ENCODE measurements at regions not wholly inside any gene's neighbourhood (a gene's known extent, or its start where the extent isn't known, plus 50 kb on each side); places are given as distances from the start of the nearest gene placed in this dataset.
A peak's percentile ranks its signal among the peaks of the same experiment; 100 is the strongest.

- no peak for DNase-seq
Measured at GRCh38 chr13:33683376-33683775, 134.6 kb upstream of the RFC3 start.

GRCh38 chr13:33684874-33685273 is 133.1 kb upstream of the RFC3 start:
- Histone ChIP-seq H3K36me3 (replicated peaks; ENCODE audit: control insufficient read depth, insufficient read depth, low read length) (no peaks in the 10 kb centered on the region), H3K27me3 (ENCODE audit: control insufficient read depth, insufficient read depth, low read length) (no peaks in the 10 kb centered on the region), H3K4me3 (ENCODE audit: insufficient read depth, low read depth, low read length) (no peak overlapping the region)
- DNase-seq = no peak

More at GRCh38 chr13:33683376-33683775, 134.6 kb upstream of the RFC3 start:
- H3K36me3 ChIP-seq (replicated peaks; ENCODE audit: control insufficient read depth, insufficient read depth, low read length) = no peaks in the 10 kb centered on the region
- H3K27me3 ChIP-seq (ENCODE audit: control insufficient read depth, insufficient read depth, low read length) = no peaks in the 10 kb centered on the region
- H3K4me3 ChIP-seq (ENCODE audit: insufficient read depth, low read depth, low read length) = no peak overlapping the region

GRCh38 chr13:33686772-33687480 is 131.0 kb upstream of the RFC3 start:
- no peak overlapping the region for H3K4me3 ChIP-seq (ENCODE audit: insufficient read depth, low read depth, low read length)

GRCh38 chr13:33690354-33690753 is 127.6 kb upstream of the RFC3 start:
- no peak for DNase-seq
- Histone ChIP-seq H3K27me3 (ENCODE audit: control insufficient read depth, insufficient read depth, low read length) (no peaks in the 10 kb centered on the region), H3K36me3 (replicated peaks; ENCODE audit: control insufficient read depth, insufficient read depth, low read length) (no peaks in the 10 kb centered on the region), H3K4me3 (ENCODE audit: insufficient read depth, low read depth, low read length) (no peak overlapping the region)

More at GRCh38 chr13:33686772-33687480, 131.0 kb upstream of the RFC3 start:
- no peak for DNase-seq
- Histone ChIP-seq H3K36me3 (replicated peaks; ENCODE audit: control insufficient read depth, insufficient read depth, low read length) (no peaks in the 10 kb centered on the region), H3K27me3 (ENCODE audit: control insufficient read depth, insufficient read depth, low read length) (no peaks in the 10 kb centered on the region)

GRCh38 chr13:33691980-33692379 is 126.0 kb upstream of the RFC3 start:
- Histone ChIP-seq H3K36me3 (replicated peaks; ENCODE audit: control insufficient read depth, insufficient read depth, low read length) (no peaks in the 10 kb centered on the region), H3K4me3 (ENCODE audit: insufficient read depth, low read depth, low read length) (no peak overlapping the region), H3K27me3 (ENCODE audit: control insufficient read depth, insufficient read depth, low read length) (no peaks in the 10 kb centered on the region)
- DNase-seq = no peak

- Histone ChIP-seq H3K27me3 (ENCODE audit: control insufficient read depth, insufficient read depth, low read length) (no peaks in the 10 kb centered on the region), H3K36me3 (replicated peaks; ENCODE audit: control insufficient read depth, insufficient read depth, low read length) (no peaks in the 10 kb centered on the region)
- no peak for DNase-seq
Measured at GRCh38 chr13:33692531-33692930, 125.4 kb upstream of the RFC3 start.

GRCh38 chr13:33694546-33694945 is 123.4 kb upstream of the RFC3 start:
- Histone ChIP-seq H3K36me3 (replicated peaks; ENCODE audit: control insufficient read depth, insufficient read depth, low read length) (no peaks in the 10 kb centered on the region), H3K27me3 (ENCODE audit: control insufficient read depth, insufficient read depth, low read length) (no peaks in the 10 kb centered on the region), H3K4me3 (ENCODE audit: insufficient read depth, low read depth, low read length) (no peak overlapping the region)
- no peak for DNase-seq

More at GRCh38 chr13:33692531-33692930, 125.4 kb upstream of the RFC3 start:
- no peak overlapping the region for H3K4me3 ChIP-seq (ENCODE audit: insufficient read depth, low read depth, low read length)

- no peak for DNase-seq
- no peak overlapping the region for H3K4me3 ChIP-seq (ENCODE audit: insufficient read depth, low read depth, low read length)
- H3K36me3 ChIP-seq (replicated peaks; ENCODE audit: control insufficient read depth, insufficient read depth, low read length) = no peaks in the 10 kb centered on the region
- no peaks in the 10 kb centered on the region for H3K27me3 ChIP-seq (ENCODE audit: control insufficient read depth, insufficient read depth, low read length)
Measured at GRCh38 chr13:33696530-33696929, 121.4 kb upstream of the RFC3 start.

GRCh38 chr13:33697926-33698325 is 120.0 kb upstream of the RFC3 start:
- H3K36me3 ChIP-seq (replicated peaks; ENCODE audit: control insufficient read depth, insufficient read depth, low read length) = no peaks in the 10 kb centered on the region
- H3K4me3 ChIP-seq (ENCODE audit: insufficient read depth, low read depth, low read length) = no peak overlapping the region
- DNase-seq = no peak
- no peaks in the 10 kb centered on the region for H3K27me3 ChIP-seq (ENCODE audit: control insufficient read depth, insufficient read depth, low read length)

- Histone ChIP-seq H3K36me3 (replicated peaks; ENCODE audit: control insufficient read depth, insufficient read depth, low read length) (no peaks in the 10 kb centered on the region), H3K27me3 (ENCODE audit: control insufficient read depth, insufficient read depth, low read length) (no peaks in the 10 kb centered on the region), H3K4me3 (ENCODE audit: insufficient read depth, low read depth, low read length) (no peak overlapping the region)
- no peak for DNase-seq
Measured at GRCh38 chr13:33707449-33707848, 110.5 kb upstream of the RFC3 start.

GRCh38 chr13:33710924-33711323 is 107.0 kb upstream of the RFC3 start:
- DNase-seq = peak; percentile 12
- Histone ChIP-seq H3K36me3 (replicated peaks; ENCODE audit: control insufficient read depth, insufficient read depth, low read length) (no peaks in the 10 kb centered on the region), H3K27me3 (ENCODE audit: control insufficient read depth, insufficient read depth, low read length) (no peaks in the 10 kb centered on the region), H3K4me3 (ENCODE audit: insufficient read depth, low read depth, low read length) (no peak overlapping the region)

- Histone ChIP-seq H3K4me3 (ENCODE audit: insufficient read depth, low read depth, low read length) (no peak overlapping the region), H3K36me3 (replicated peaks; ENCODE audit: control insufficient read depth, insufficient read depth, low read length) (no peaks in the 10 kb centered on the region), H3K27me3 (ENCODE audit: control insufficient read depth, insufficient read depth, low read length) (no peaks in the 10 kb centered on the region)
- DNase-seq = no peak
Measured at GRCh38 chr13:33711436-33711835, 106.5 kb upstream of the RFC3 start.

GRCh38 chr13:33717775-33718174 is 100.2 kb upstream of the RFC3 start:
- no peak for DNase-seq
- no peak overlapping the region for H3K4me3 ChIP-seq (ENCODE audit: insufficient read depth, low read depth, low read length)
- no peaks in the 10 kb centered on the region for H3K27me3 ChIP-seq (ENCODE audit: control insufficient read depth, insufficient read depth, low read length)
- no peaks in the 10 kb centered on the region for H3K36me3 ChIP-seq (replicated peaks; ENCODE audit: control insufficient read depth, insufficient read depth, low read length)

GRCh38 chr13:33721724-33722123 is 96.2 kb upstream of the RFC3 start:
- H3K36me3 ChIP-seq (replicated peaks; ENCODE audit: control insufficient read depth, insufficient read depth, low read length) = no peaks in the 10 kb centered on the region
- H3K4me3 ChIP-seq (ENCODE audit: insufficient read depth, low read depth, low read length) = no peak overlapping the region
- no peak for DNase-seq
- H3K27me3 ChIP-seq (ENCODE audit: control insufficient read depth, insufficient read depth, low read length) = no peaks in the 10 kb centered on the region

GRCh38 chr13:33722216-33722915 is 95.6 kb upstream of the RFC3 start:
- H3K36me3 ChIP-seq (replicated peaks; ENCODE audit: control insufficient read depth, insufficient read depth, low read length) = no peaks in the 10 kb centered on the region
- DNase-seq = no peak
- H3K27me3 ChIP-seq (ENCODE audit: control insufficient read depth, insufficient read depth, low read length) = no peaks in the 10 kb centered on the region
- no peak overlapping the region for H3K4me3 ChIP-seq (ENCODE audit: insufficient read depth, low read depth, low read length)

Measured in H7 (cell line).